GM12878 (cell line): ENCODE measurements at regions not wholly inside any gene's neighbourhood (a gene's known extent, or its start where the extent isn't known, plus 50 kb on each side); places are given as distances from the start of the nearest gene placed in this dataset.

Experiments
- ATAC-seq: fragments of 200-7000 bp; cut with Tn5 transposase; 3 replicates; pipeline ENCODE4 v1.9.1; 2020; ENCODE audit warnings: mild to moderate bottlenecking, moderate library complexity
- BruUV-seq: library from RNA; stranded (reverse); fragments of 400-500 nt; replicated peaks from 2 replicates; lab custom pipeline; 2021; lab: Mats Ljungman, UMichigan
- CTCF ChIA-PET: fragments of 300-600 bp; sonication (Branson Sonifier 250); formaldehyde crosslinking; extraction: SDS; loops from one replicate; lab custom pipeline; 2021; ENCODE audit warnings: inconsistent platforms; lab: Yijun Ruan, JAX
- POLR2A ChIA-PET: fragments of 350-600 bp; formaldehyde crosslinking; extraction: SDS; loops from one replicate; lab custom pipeline; 2021; ENCODE audit warnings: inconsistent platforms; lab: Charles Lee
- RAD21 ChIA-PET: fragments of 300-600 bp; sonication (Branson Sonifier 250); formaldehyde crosslinking; loops from one replicate; lab custom pipeline; 2023; ENCODE audit warnings: antibody characterized with exemption; ENCODE audit not compliant: unreplicated experiment; lab: Charles Lee
- SMC1A ChIA-PET: fragments of 300-600 bp; sonication (Branson Sonifier 250); formaldehyde crosslinking; loops from one replicate; lab custom pipeline; 2023; ENCODE audit not compliant: unreplicated experiment, uncharacterized antibody; lab: Charles Lee
- DNase-seq: peaks from one replicate; pipeline ENCODE4 v3.0.0-alpha.2; 2011; ENCODE audit warnings: low read depth, low spot score
- FAIRE-seq: peaks from 3 replicates; lab custom pipeline; 2011; peaks lifted over from hg19 to GRCh38; lab: Jason Lieb, UNC
- H2AFZ ChIP-seq: 2 replicates; pipeline ENCODE4 v1.6.0; 2011; ENCODE audit warnings: low read depth, low read length, control low read depth; ENCODE audit not compliant: control insufficient read depth
- H3K27ac ChIP-seq: 2 replicates; pipeline ENCODE4 v1.5.1; 2011; ENCODE audit warnings: control low read depth; ENCODE audit not compliant: control insufficient read depth, insufficient read depth
- H3K27me3 ChIP-seq, 2 experiments: replicated peaks in 1 of 2; 2 replicates each; pipeline versions ENCODE4 v1.6.0 to v1.6.1; 2011; ENCODE audit warnings: low read length in 1 of 2; ENCODE audit not compliant: control insufficient read depth in 2 of 2, insufficient read depth in 2 of 2
- H3K36me3 ChIP-seq, 2 experiments: 2 replicates each; pipeline ENCODE4 v1.5.1; 2011; ENCODE audit warnings: low read length in 1 of 2; ENCODE audit not compliant: control insufficient read depth in 2 of 2, insufficient read depth in 2 of 2
- H3K4me1 ChIP-seq: 2 replicates; pipeline ENCODE4 v1.6.1; 2011; ENCODE audit warnings: mild to moderate bottlenecking, low read length, moderate library complexity, mixed read lengths; ENCODE audit not compliant: control insufficient read depth, insufficient read depth
- H3K4me2 ChIP-seq: 2 replicates; pipeline ENCODE4 v1.6.0; 2011; ENCODE audit warnings: control low read depth; ENCODE audit not compliant: control insufficient read depth, insufficient read depth
- H3K4me3 ChIP-seq: fragments of 200-600 bp; sonication (generic); 2 replicates; pipeline ENCODE4 v1.5.1; 2016
- H3K79me2 ChIP-seq: 2 replicates; pipeline ENCODE4 v1.6.0; 2011; ENCODE audit warnings: low read length; ENCODE audit not compliant: control insufficient read depth, insufficient read depth
- H3K9ac ChIP-seq: 2 replicates; pipeline ENCODE4 v1.8.0; 2011; ENCODE audit warnings: low read length, control low read depth, mixed read lengths; ENCODE audit not compliant: control insufficient read depth, insufficient read depth
- H3K9me3 ChIP-seq: replicated peaks from 3 replicates; pipeline ENCODE4 v1.5.1; 2011; ENCODE audit warnings: mild to moderate bottlenecking, low read length; ENCODE audit not compliant: control insufficient read depth, insufficient read depth
- H4K20me1 ChIP-seq: 2 replicates; pipeline ENCODE4 v1.6.0; 2011; ENCODE audit not compliant: control insufficient read depth, insufficient read depth
- BACH1 ChIP-seq: fragments of 450-650 bp; IDR thresholded peaks from 2 replicates; pipeline ENCODE4 v1.6.1; 2017; ENCODE audit warnings: mild to moderate bottlenecking, borderline replicate concordance
- CEBPZ ChIP-seq: fragments of 150-350 bp; IDR thresholded peaks from 2 replicates; pipeline ENCODE4 v1.6.1; 2016; ENCODE audit warnings: low read depth, low read length
- CREM ChIP-seq: IDR thresholded peaks from 2 replicates; pipeline ENCODE4 v1.6.1; 2014; ENCODE audit warnings: antibody characterized with exemption, low read depth
- DPF2 ChIP-seq: fragments of 450-650 bp; IDR thresholded peaks from 2 replicates; pipeline ENCODE4 v1.6.1; 2017; ENCODE audit warnings: mild to moderate bottlenecking
- E2F8 ChIP-seq: fragments of 450-650 bp; IDR thresholded peaks from 2 replicates; pipeline ENCODE4 v1.6.1; 2018; ENCODE audit warnings: mild to moderate bottlenecking, low read depth, moderate library complexity; ENCODE audit not compliant: partially characterized antibody
- HSF1 ChIP-seq: fragments of 150-350 bp; IDR thresholded peaks from 2 replicates; pipeline ENCODE4 v1.6.1; 2014; ENCODE audit warnings: mild to moderate bottlenecking, low read depth, low read length
- KAT2A ChIP-seq: conservative IDR thresholded peaks from 2 replicates; pipeline ENCODE4 v1.6.1; 2011; ENCODE audit warnings: low read depth, low read length; ENCODE audit not compliant: control insufficient read depth
- LARP7 ChIP-seq: fragments of 450-650 bp; IDR thresholded peaks from 2 replicates; pipeline ENCODE4 v1.6.1; 2017; ENCODE audit warnings: mild to moderate bottlenecking
- NR2C1 ChIP-seq: fragments of 450-650 bp; IDR thresholded peaks from 2 replicates; pipeline ENCODE4 v1.6.1; 2017; ENCODE audit warnings: antibody characterized with exemption, mild to moderate bottlenecking, moderate library complexity
- SPI1 ChIP-seq: IDR thresholded peaks from 2 replicates; pipeline ENCODE4 v1.6.1; 2011; ENCODE audit warnings: low read depth, mild to moderate bottlenecking, low read length, moderate library complexity, borderline replicate concordance; ENCODE audit not compliant: insufficient read depth
- ZNF274 ChIP-seq: IDR thresholded peaks from one replicate; pipeline ENCODE4 v1.8.0; 2011; ENCODE audit not compliant: insufficient read length, insufficient read depth
- WGBS: methylation state at CpG from one replicate; pipeline ENCODE4 v1.1.6; 2016; ENCODE audit warnings: low lambda C conversion rate; ENCODE audit not compliant: insufficient replicate concordance, insufficient coverage; ENCODE audit errors: missing lambda C conversion rate; 5-methylcytosine and 5-hydroxymethylcytosine counted together
- in situ Hi-C: fragments of 300-500 bp; cut with MboI; formaldehyde crosslinking; loops from 9 replicates; pipeline ENCODE4 v1.14.3; 2018; ENCODE audit warnings: mixed read lengths
- intact Hi-C: fragments of 100-400 bp; cut with micrococcal nuclease; formaldehyde crosslinking; loops from one replicate; pipeline ENCODE4 v1.14.2; 2022; ENCODE audit not compliant: unreplicated experiment

- TF ChIP-seq E2F8, result no peak
- TF ChIP-seq, all 136 proteins: peak for 0
These were observed 1633.2 kb upstream of the NUDT12 start (continued) for GRCh38 chr5:105195765-105196164.

GRCh38 chr5:105172918-105173317 lies 1610.3 kb upstream of the NUDT12 start:
- Histone ChIP-seq H3K27me3 (no peaks in the 10 kb centered on the region), H3K36me3 (no peaks in the 10 kb centered on the region), H3K4me2 (no peak overlapping the region), H3K4me3 (no peak overlapping the region), H3K79me2 (no peaks in the 10 kb centered on the region), H3K9ac (no peak overlapping the region), H2AFZ (no peak overlapping the region), H3K4me1 (no peaks in the 10 kb centered on the region), H4K20me1 (no peaks in the 10 kb centered on the region), H3K9me3 (no peaks in the 10 kb centered on the region), H3K27ac (no peak overlapping the region)
- in situ Hi-C loops (loop anchor here (5.0 kb wide), 1 partner anchor 81 kb away; no protein-coding TSS in a partner anchor), intact Hi-C loops (no loop called here)
- DNase-seq, result no peak
- no peak for ATAC-seq
- ChIA-PET RAD21 (no interaction called here), SMC1A (no interaction called here), CTCF (interaction anchor here (0.7 kb wide), 1 partner anchor 1260 kb away, joined by 3 read pairs; no protein-coding TSS in a partner anchor), POLR2A (no interaction called here)
- no TSS peak for BruUV-seq
- 61% methylated on average over 2 of the region's 2 CpGs for WGBS
- FAIRE-seq, result no peak
- no peak for TF ChIP-seq SPI1
- no peak for TF ChIP-seq ZNF274
- TF ChIP-seq CEBPZ, result no peak
- TF ChIP-seq DPF2, result no peak
- TF ChIP-seq HSF1, result no peak
- no peak for TF ChIP-seq NR2C1
- no peak for TF ChIP-seq KAT2A
- no peak for TF ChIP-seq CREM
- no peak for TF ChIP-seq BACH1
- TF ChIP-seq LARP7, result no peak
